ENCODE measurements at regions not wholly inside any gene's neighbourhood (a gene's known extent, or its start where the extent isn't known, plus 50 kb on each side); places are given as distances from the start of the nearest gene placed in this dataset.
"Not testable (repeated sequence)": the region's sequence is repeated elsewhere in the genome, so short reads cannot be mapped to it uniquely, and the experiment has no call there.

- Histone ChIP-seq H3K4me1 (ENCODE audit: control insufficient read depth in 2 of 2, insufficient read depth in 2 of 2, low read length in 2 of 2) (no peaks in the 10 kb centered on the region), H3K4me3 (ENCODE audit: low read length in 2 of 2) (no peak overlapping the region), H3K36me3 (ENCODE audit: control insufficient read depth in 2 of 2, insufficient read depth in 2 of 2, low read length in 2 of 2) (no peaks in the 10 kb centered on the region), H3K9ac (ENCODE audit: low read depth in 1 of 2, low read length in 2 of 2) (no peak overlapping the region), H3K9me3 (ENCODE audit: control insufficient read depth in 2 of 2, low read length in 2 of 2) (no peaks in the 10 kb centered on the region), H3K27me3 (ENCODE audit: control insufficient read depth in 2 of 2, insufficient read depth in 2 of 2, low read length in 2 of 2) (no peaks in the 10 kb centered on the region), H3K27ac (ENCODE audit: low read depth in 2 of 2, low read length in 2 of 2) (no peak overlapping the region)
Observed at GRCh38 chr5:87581661-87582060, 168.9 kb upstream of the CCNH start.

GRCh38 chr5:87579678-87580077 is 166.9 kb upstream of the CCNH start:
- H3K9me3 ChIP-seq (ENCODE audit: control insufficient read depth in 2 of 2, low read length in 2 of 2): no peaks in the 10 kb centered on the region
- H3K36me3 ChIP-seq (ENCODE audit: control insufficient read depth in 2 of 2, insufficient read depth in 2 of 2, low read length in 2 of 2): no peaks in the 10 kb centered on the region
- no peaks in the 10 kb centered on the region for H3K27me3 ChIP-seq (ENCODE audit: control insufficient read depth in 2 of 2, insufficient read depth in 2 of 2, low read length in 2 of 2)
- no peaks in the 10 kb centered on the region for H3K4me1 ChIP-seq (ENCODE audit: control insufficient read depth in 2 of 2, insufficient read depth in 2 of 2, low read length in 2 of 2)
- no peak overlapping the region for H3K27ac ChIP-seq (ENCODE audit: low read depth in 2 of 2, low read length in 2 of 2)
- H3K4me3 ChIP-seq (ENCODE audit: low read length in 2 of 2): no peak overlapping the region
- H3K9ac ChIP-seq (ENCODE audit: low read depth in 1 of 2, low read length in 2 of 2): no peak overlapping the region

GRCh38 chr5:87576867-87577266 is 164.1 kb upstream of the CCNH start:
- Histone ChIP-seq H3K36me3 (ENCODE audit: control insufficient read depth in 2 of 2, insufficient read depth in 2 of 2, low read length in 2 of 2) (no peaks in the 10 kb centered on the region), H3K9me3 (ENCODE audit: control insufficient read depth in 2 of 2, low read length in 2 of 2) (no peaks in the 10 kb centered on the region), H3K4me3 (ENCODE audit: low read length in 2 of 2) (no peak overlapping the region), H3K4me1 (ENCODE audit: control insufficient read depth in 2 of 2, insufficient read depth in 2 of 2, low read length in 2 of 2) (no peaks in the 10 kb centered on the region), H3K9ac (ENCODE audit: low read depth in 1 of 2, low read length in 2 of 2) (no peak overlapping the region), H3K27me3 (ENCODE audit: control insufficient read depth in 2 of 2, insufficient read depth in 2 of 2, low read length in 2 of 2) (no peaks in the 10 kb centered on the region), H3K27ac (ENCODE audit: low read depth in 2 of 2, low read length in 2 of 2) (no peak overlapping the region)

GRCh38 chr5:87576306-87576705 is 163.6 kb upstream of the CCNH start:
- not testable (repeated sequence) for H3K36me3 ChIP-seq (ENCODE audit: control insufficient read depth in 2 of 2, insufficient read depth in 2 of 2, low read length in 2 of 2); H3K4me1 ChIP-seq (ENCODE audit: control insufficient read depth in 2 of 2, insufficient read depth in 2 of 2, low read length in 2 of 2); H3K9me3 ChIP-seq (ENCODE audit: control insufficient read depth in 2 of 2, low read length in 2 of 2); H3K27me3 ChIP-seq (ENCODE audit: control insufficient read depth in 2 of 2, insufficient read depth in 2 of 2, low read length in 2 of 2); H3K27ac ChIP-seq (ENCODE audit: low read depth in 2 of 2, low read length in 2 of 2); H3K4me3 ChIP-seq (ENCODE audit: low read length in 2 of 2); H3K9ac ChIP-seq (ENCODE audit: low read depth in 1 of 2, low read length in 2 of 2)

GRCh38 chr5:87574106-87574505 is 161.4 kb upstream of the CCNH start:
- Histone ChIP-seq H3K27me3 (ENCODE audit: control insufficient read depth in 2 of 2, insufficient read depth in 2 of 2, low read length in 2 of 2) (no peaks in the 10 kb centered on the region), H3K36me3 (ENCODE audit: control insufficient read depth in 2 of 2, insufficient read depth in 2 of 2, low read length in 2 of 2) (no peaks in the 10 kb centered on the region), H3K4me3 (ENCODE audit: low read length in 2 of 2) (no peak overlapping the region), H3K9ac (ENCODE audit: low read depth in 1 of 2, low read length in 2 of 2) (no peak overlapping the region), H3K27ac (ENCODE audit: low read depth in 2 of 2, low read length in 2 of 2) (no peak overlapping the region), H3K4me1 (ENCODE audit: control insufficient read depth in 2 of 2, insufficient read depth in 2 of 2, low read length in 2 of 2) (no peaks in the 10 kb centered on the region), H3K9me3 (ENCODE audit: control insufficient read depth in 2 of 2, low read length in 2 of 2) (no peaks in the 10 kb centered on the region)

GRCh38 chr5:87572611-87573010 is 159.9 kb upstream of the CCNH start:
- no peaks in the 10 kb centered on the region for H3K36me3 ChIP-seq (ENCODE audit: control insufficient read depth in 2 of 2, insufficient read depth in 2 of 2, low read length in 2 of 2)
- no peak overlapping the region for H3K27ac ChIP-seq (ENCODE audit: low read depth in 2 of 2, low read length in 2 of 2)
- H3K9ac ChIP-seq (ENCODE audit: low read depth in 1 of 2, low read length in 2 of 2): no peak overlapping the region
- H3K4me3 ChIP-seq (ENCODE audit: low read length in 2 of 2): no peak overlapping the region
- H3K27me3 ChIP-seq (ENCODE audit: control insufficient read depth in 2 of 2, insufficient read depth in 2 of 2, low read length in 2 of 2): no peaks in the 10 kb centered on the region
- H3K4me1 ChIP-seq (ENCODE audit: control insufficient read depth in 2 of 2, insufficient read depth in 2 of 2, low read length in 2 of 2): no peaks in the 10 kb centered on the region
- no peaks in the 10 kb centered on the region for H3K9me3 ChIP-seq (ENCODE audit: control insufficient read depth in 2 of 2, low read length in 2 of 2)

- H3K4me3 ChIP-seq (ENCODE audit: low read length in 2 of 2): no peak overlapping the region
- no peaks in the 10 kb centered on the region for H3K9me3 ChIP-seq (ENCODE audit: control insufficient read depth in 2 of 2, low read length in 2 of 2)
- no peak overlapping the region for H3K9ac ChIP-seq (ENCODE audit: low read depth in 1 of 2, low read length in 2 of 2)
- H3K36me3 ChIP-seq (ENCODE audit: control insufficient read depth in 2 of 2, insufficient read depth in 2 of 2, low read length in 2 of 2): no peaks in the 10 kb centered on the region
- no peaks in the 10 kb centered on the region for H3K4me1 ChIP-seq (ENCODE audit: control insufficient read depth in 2 of 2, insufficient read depth in 2 of 2, low read length in 2 of 2)
- H3K27me3 ChIP-seq (ENCODE audit: control insufficient read depth in 2 of 2, insufficient read depth in 2 of 2, low read length in 2 of 2): no peaks in the 10 kb centered on the region
- no peak overlapping the region for H3K27ac ChIP-seq (ENCODE audit: low read depth in 2 of 2, low read length in 2 of 2)
Observed at GRCh38 chr5:87572090-87572489, 159.4 kb upstream of the CCNH start.

GRCh38 chr5:87570366-87570765 is 157.6 kb upstream of the CCNH start:
- H3K4me3 ChIP-seq (ENCODE audit: low read length in 2 of 2): no peak overlapping the region
- H3K27ac ChIP-seq (ENCODE audit: low read depth in 2 of 2, low read length in 2 of 2): no peak overlapping the region

GRCh38 chr5:87562068-87562467 is 149.3 kb upstream of the CCNH start:
- Histone ChIP-seq H3K9me3 (ENCODE audit: control insufficient read depth in 2 of 2, low read length in 2 of 2) (no peaks in the 10 kb centered on the region), H3K4me3 (ENCODE audit: low read length in 2 of 2) (no peak overlapping the region), H3K36me3 (ENCODE audit: control insufficient read depth in 2 of 2, insufficient read depth in 2 of 2, low read length in 2 of 2) (no peaks in the 10 kb centered on the region), H3K27ac (ENCODE audit: low read depth in 2 of 2, low read length in 2 of 2) (no peak overlapping the region), H3K4me1 (ENCODE audit: control insufficient read depth in 2 of 2, insufficient read depth in 2 of 2, low read length in 2 of 2) (no peaks in the 10 kb centered on the region), H3K9ac (ENCODE audit: low read depth in 1 of 2, low read length in 2 of 2) (no peak overlapping the region), H3K27me3 (ENCODE audit: control insufficient read depth in 2 of 2, insufficient read depth in 2 of 2, low read length in 2 of 2) (no peaks in the 10 kb centered on the region)

More at GRCh38 chr5:87570366-87570765, 157.6 kb upstream of the CCNH start:
- Histone ChIP-seq H3K36me3 (ENCODE audit: control insufficient read depth in 2 of 2, insufficient read depth in 2 of 2, low read length in 2 of 2) (no peaks in the 10 kb centered on the region), H3K9ac (ENCODE audit: low read depth in 1 of 2, low read length in 2 of 2) (no peak overlapping the region), H3K27me3 (ENCODE audit: control insufficient read depth in 2 of 2, insufficient read depth in 2 of 2, low read length in 2 of 2) (no peaks in the 10 kb centered on the region), H3K9me3 (ENCODE audit: control insufficient read depth in 2 of 2, low read length in 2 of 2) (no peaks in the 10 kb centered on the region), H3K4me1 (ENCODE audit: control insufficient read depth in 2 of 2, insufficient read depth in 2 of 2, low read length in 2 of 2) (no peaks in the 10 kb centered on the region)

- Histone ChIP-seq H3K4me3 (ENCODE audit: low read length in 2 of 2) (no peak overlapping the region), H3K36me3 (ENCODE audit: control insufficient read depth in 2 of 2, insufficient read depth in 2 of 2, low read length in 2 of 2) (no peaks in the 10 kb centered on the region), H3K27ac (ENCODE audit: low read depth in 2 of 2, low read length in 2 of 2) (no peak overlapping the region), H3K4me1 (ENCODE audit: control insufficient read depth in 2 of 2, insufficient read depth in 2 of 2, low read length in 2 of 2) (no peaks in the 10 kb centered on the region), H3K9ac (ENCODE audit: low read depth in 1 of 2, low read length in 2 of 2) (no peak overlapping the region), H3K9me3 (ENCODE audit: control insufficient read depth in 2 of 2, low read length in 2 of 2) (no peaks in the 10 kb centered on the region), H3K27me3 (ENCODE audit: control insufficient read depth in 2 of 2, insufficient read depth in 2 of 2, low read length in 2 of 2) (no peaks in the 10 kb centered on the region)
Observed at GRCh38 chr5:87560528-87560927, 147.8 kb upstream of the CCNH start.

- Histone ChIP-seq H3K9ac (ENCODE audit: low read depth in 1 of 2, low read length in 2 of 2) (no peak overlapping the region), H3K9me3 (ENCODE audit: control insufficient read depth in 2 of 2, low read length in 2 of 2) (peaks cover 0 to 3% of the 10 kb centered on the region in 2 donors), H3K4me3 (ENCODE audit: low read length in 2 of 2) (no peak overlapping the region), H3K27ac (ENCODE audit: low read depth in 2 of 2, low read length in 2 of 2) (no peak overlapping the region), H3K27me3 (ENCODE audit: control insufficient read depth in 2 of 2, insufficient read depth in 2 of 2, low read length in 2 of 2) (no peaks in the 10 kb centered on the region), H3K36me3 (ENCODE audit: control insufficient read depth in 2 of 2, insufficient read depth in 2 of 2, low read length in 2 of 2) (no peaks in the 10 kb centered on the region), H3K4me1 (ENCODE audit: control insufficient read depth in 2 of 2, insufficient read depth in 2 of 2, low read length in 2 of 2) (no peaks in the 10 kb centered on the region)
Observed at GRCh38 chr5:87551911-87552310, 139.2 kb upstream of the CCNH start.

Measured in mucosa of rectum (tissue), 2 donors.